ENCODE measurements at regions not wholly inside any gene's neighbourhood (a gene's known extent, or its start where the extent isn't known, plus 50 kb on each side); places are given as distances from the start of the nearest gene placed in this dataset.
"Not testable (repeated sequence)": the region's sequence is repeated elsewhere in the genome, so short reads cannot be mapped to it uniquely, and the experiment has no call there.

DNA sequence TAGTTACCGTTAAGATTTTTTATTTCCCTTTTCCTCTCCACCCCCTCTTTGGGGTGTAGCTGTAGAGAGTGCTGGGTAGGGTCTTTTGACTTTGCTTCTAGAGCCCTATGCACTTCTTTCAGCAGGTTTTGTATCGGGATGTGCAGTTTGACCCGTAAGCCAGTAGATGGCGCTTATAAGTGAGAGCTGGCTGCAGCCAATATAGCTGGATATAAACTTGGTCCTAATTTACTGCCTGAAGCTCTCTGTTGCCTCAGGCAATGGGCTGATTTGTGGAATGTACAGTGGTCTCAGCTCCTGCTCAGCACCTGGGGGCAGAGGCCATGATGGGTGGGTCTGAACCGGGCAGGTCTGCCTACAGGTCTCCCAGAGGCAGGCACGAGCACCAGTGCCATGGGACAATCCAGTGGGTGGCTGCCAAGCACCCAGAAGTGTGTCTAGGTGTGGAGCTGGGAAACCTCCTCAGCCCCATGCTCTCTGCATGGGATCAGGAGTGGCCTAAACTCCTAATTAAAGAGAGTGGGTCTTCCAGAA is 146.5 kb downstream of the SPANXN1 start:
- in situ Hi-C loops (cut with HindIII; ENCODE audit: low sequenced_read_pairs) = no loop called here
- DNase-seq (ENCODE audit: low read depth) = no peak
- TF ChIP-seq, protein P1, sequence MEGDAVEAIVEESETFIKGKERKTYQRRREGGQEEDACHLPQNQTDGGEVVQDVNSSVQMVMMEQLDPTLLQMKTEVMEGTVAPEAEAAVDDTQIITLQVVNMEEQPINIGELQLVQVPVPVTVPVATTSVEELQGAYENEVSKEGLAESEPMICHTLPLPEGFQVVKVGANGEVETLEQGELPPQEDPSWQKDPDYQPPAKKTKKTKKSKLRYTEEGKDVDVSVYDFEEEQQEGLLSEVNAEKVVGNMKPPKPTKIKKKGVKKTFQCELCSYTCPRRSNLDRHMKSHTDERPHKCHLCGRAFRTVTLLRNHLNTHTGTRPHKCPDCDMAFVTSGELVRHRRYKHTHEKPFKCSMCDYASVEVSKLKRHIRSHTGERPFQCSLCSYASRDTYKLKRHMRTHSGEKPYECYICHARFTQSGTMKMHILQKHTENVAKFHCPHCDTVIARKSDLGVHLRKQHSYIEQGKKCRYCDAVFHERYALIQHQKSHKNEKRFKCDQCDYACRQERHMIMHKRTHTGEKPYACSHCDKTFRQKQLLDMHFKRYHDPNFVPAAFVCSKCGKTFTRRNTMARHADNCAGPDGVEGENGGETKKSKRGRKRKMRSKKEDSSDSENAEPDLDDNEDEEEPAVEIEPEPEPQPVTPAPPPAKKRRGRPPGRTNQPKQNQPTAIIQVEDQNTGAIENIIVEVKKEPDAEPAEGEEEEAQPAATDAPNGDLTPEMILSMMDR (IDR thresholded peaks at IDR 0.05; ENCODE audit: low read depth, low read length, missing control alignments) = peak; percentile 16
- no peak overlapping the region for H3K4me3 ChIP-seq (ENCODE audit: low read depth, low read length)

DNA sequence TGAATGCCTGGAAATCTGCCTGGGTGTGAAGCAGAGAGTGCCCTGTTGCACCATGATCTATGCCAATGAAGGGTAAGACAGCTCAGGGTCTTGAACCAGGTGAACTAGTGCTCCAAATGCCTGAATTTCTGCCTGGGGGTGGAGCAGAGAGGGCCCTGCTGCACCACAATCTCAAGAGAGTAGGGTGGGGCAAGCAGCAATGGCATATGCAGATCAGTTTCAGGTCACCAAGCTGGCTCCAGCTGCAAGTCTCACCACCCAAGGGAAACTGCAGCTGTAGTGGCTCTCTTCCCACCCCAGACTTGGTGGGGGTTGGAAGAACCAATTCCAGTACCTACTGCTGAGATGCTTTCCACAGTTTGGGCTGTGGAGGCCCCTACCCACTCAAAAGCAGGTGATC is 147.0 kb downstream of the SPANXN1 start:
- no peak overlapping the region for H3K4me3 ChIP-seq (ENCODE audit: low read depth, low read length)
- TF ChIP-seq, protein P1 (IDR thresholded peaks at IDR 0.05; ENCODE audit: low read depth, low read length, missing control alignments) = no peak
- DNase-seq (ENCODE audit: low read depth) = no peak
- in situ Hi-C loops (cut with HindIII; ENCODE audit: low sequenced_read_pairs) = no loop called here

DNA sequence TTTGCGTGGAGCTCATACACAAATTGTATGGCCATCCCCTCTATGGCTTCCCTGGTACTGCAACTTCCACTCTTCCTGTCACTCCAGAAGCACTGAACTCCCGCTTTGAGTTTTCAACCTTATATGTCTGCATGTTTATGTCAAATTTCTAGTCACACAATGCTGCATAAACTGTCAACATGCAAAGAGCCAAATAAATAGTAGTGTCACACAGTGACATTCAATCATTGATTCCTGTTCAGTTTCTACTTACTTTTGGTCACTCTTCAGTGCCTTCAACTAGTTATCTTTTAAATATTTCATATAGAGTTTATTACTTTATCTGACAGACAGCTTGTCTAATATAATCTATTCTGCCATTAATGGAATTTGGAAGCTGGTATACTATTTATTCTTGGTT is 149.3 kb downstream of the SPANXN1 start:
- in situ Hi-C loops (cut with HindIII; ENCODE audit: low sequenced_read_pairs) = no loop called here
- no peak for DNase-seq (ENCODE audit: low read depth)
- no peak overlapping the region for H3K4me3 ChIP-seq (ENCODE audit: low read depth, low read length)
- TF ChIP-seq, protein P1 (IDR thresholded peaks at IDR 0.05; ENCODE audit: low read depth, low read length, missing control alignments) = no peak

DNA sequence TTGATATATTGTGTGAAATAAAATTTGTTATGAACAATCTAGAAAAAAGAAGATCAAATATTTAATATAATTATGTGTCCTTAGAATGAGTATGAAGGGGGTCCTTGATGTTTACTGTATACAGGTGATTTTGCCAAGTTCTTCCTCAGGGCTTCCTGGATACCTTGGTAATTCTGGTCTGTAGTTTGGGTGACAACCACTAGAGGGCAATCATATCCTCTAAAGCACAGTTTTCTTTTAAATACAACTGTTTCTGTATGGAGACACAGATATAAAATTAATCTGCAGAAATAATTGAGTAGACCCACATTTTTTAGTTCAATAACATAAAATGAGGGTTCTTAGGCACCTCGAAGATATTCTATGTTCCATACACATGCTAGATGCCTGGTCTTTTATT is 157.7 kb downstream of the SPANXN1 start:
- no peak overlapping the region for H3K4me3 ChIP-seq (ENCODE audit: low read depth, low read length)
- DNase-seq (ENCODE audit: low read depth) = no peak
- in situ Hi-C loops (cut with HindIII; ENCODE audit: low sequenced_read_pairs) = no loop called here
- TF ChIP-seq, protein P1 (IDR thresholded peaks at IDR 0.05; ENCODE audit: low read depth, low read length, missing control alignments) = peak; percentile 53

DNA sequence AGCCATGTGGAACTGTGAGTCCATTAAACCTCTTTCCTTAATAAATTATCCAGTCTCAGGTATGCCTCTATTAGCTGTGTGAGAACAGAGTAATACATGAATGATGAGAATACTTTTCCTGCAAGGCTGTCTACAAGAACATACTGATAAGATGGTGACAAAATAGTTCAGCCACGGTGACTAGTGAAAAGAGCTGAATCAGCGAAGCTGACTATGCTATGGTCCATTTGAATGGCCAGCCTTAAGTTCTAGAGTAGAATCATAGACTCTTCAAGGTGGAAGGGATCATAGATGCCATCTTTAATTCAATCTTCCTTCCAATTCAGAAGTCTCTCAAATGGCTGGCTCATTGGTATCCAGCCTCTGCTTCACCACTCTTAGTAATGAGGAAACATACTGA is 163.3 kb downstream of the SPANXN1 start:
- TF ChIP-seq, protein P1 (IDR thresholded peaks at IDR 0.05; ENCODE audit: low read depth, low read length, missing control alignments) = no peak
- in situ Hi-C loops (cut with HindIII; ENCODE audit: low sequenced_read_pairs) = no loop called here
- no peak for DNase-seq (ENCODE audit: low read depth)
- H3K4me3 ChIP-seq (ENCODE audit: low read depth, low read length) = no peak overlapping the region

DNA sequence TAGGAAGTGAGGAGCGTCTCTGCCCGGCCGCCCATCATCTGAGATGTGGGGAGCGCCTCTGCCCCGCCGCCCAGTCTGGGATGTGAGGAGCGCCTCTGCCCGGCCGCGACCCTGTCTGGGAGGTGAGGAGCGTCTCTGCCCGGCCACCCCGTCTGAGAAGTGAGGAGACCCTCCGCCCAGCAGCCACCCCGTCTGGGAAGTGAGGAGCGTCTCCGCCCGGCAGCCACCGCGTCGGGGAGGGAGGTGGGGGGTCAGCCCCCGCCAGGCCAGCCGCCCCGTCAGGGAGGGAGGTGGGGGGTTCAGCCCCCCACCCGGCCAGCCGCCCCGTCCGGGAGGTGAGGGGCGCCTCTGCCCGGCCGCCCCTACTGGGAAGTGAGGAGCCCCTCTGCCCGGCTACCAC is 188.9 kb downstream of the SPANXN1 start:
- DNase-seq (ENCODE audit: low read depth); in situ Hi-C loops (cut with HindIII; ENCODE audit: low sequenced_read_pairs); H3K4me3 ChIP-seq (ENCODE audit: low read depth, low read length): not testable (repeated sequence)

DNA sequence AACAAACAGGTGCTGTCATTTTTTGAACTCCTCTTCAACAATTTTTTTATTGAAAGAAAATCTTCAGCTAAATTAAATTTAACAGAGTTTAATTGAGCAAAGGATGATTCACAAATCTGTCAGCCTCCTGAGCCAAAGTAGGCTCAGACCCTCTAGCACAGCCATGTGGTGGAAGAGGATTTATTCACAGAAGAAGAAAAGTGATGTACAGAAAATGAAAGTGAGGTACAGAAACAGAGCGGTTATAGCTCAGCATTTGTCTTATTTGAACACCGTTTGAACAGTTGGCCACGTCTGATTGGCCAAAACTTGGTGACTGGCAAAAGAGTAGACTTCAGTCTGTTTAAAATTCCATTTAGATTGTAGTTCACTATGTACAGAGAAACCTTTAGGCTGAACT is 217.3 kb downstream of the SPANXN1 start:
- in situ Hi-C loops (cut with HindIII; ENCODE audit: low sequenced_read_pairs) = no loop called here
- TF ChIP-seq, protein P1 (IDR thresholded peaks at IDR 0.05; ENCODE audit: low read depth, low read length, missing control alignments) = no peak
- no peak overlapping the region for H3K4me3 ChIP-seq (ENCODE audit: low read depth, low read length)
- no peak for DNase-seq (ENCODE audit: low read depth)
